Testis (tissue), 2 donors: ENCODE measurements at regions not wholly inside any gene's neighbourhood (a gene's known extent, or its start where the extent isn't known, plus 50 kb on each side); places are given as distances from the start of the nearest gene placed in this dataset.

ENCODE experiments used
- POLR2A ChIP-seq: fragments of 450-650 bp; IDR thresholded peaks from one replicate; pipeline ENCODE4 v1.6.1; 2017; ENCODE audit warnings: antibody characterized with exemption, mild to moderate bottlenecking, moderate library complexity
- TF ChIP-seq, protein P1 (sequence below), 3 experiments: fragments of 450-650 bp in 2 of 3; fragments of 200-600 bp in 1 of 3; sonication (generic) in 1 of 3; IDR thresholded peaks; one replicate each; pipeline ENCODE4 v1.5.1; 2016 to 2019; ENCODE audit warnings: antibody characterized with exemption in 3 of 3, mild to moderate bottlenecking in 2 of 3, moderate library complexity in 1 of 3

DNA sequence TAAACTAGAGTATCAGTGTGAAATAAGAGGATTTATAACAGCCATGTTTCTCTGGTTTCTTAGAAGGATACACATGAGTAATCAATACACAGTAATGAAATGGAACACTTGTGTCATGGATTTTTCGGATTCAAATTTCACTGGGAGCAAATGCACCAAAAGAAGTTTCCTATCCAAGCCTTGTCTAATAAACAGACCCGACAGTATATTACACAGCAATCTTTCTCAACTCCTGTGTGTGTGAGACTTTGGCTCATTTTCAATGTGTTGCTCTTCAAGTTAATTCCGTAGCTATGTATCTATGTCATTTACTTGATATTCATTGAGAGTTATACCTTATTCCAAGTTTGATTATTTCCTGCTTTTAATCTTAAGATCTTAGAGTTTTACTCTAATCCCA lies 930.2 kb downstream of the MAT2B start:
- TF ChIP-seq, protein P1, sequence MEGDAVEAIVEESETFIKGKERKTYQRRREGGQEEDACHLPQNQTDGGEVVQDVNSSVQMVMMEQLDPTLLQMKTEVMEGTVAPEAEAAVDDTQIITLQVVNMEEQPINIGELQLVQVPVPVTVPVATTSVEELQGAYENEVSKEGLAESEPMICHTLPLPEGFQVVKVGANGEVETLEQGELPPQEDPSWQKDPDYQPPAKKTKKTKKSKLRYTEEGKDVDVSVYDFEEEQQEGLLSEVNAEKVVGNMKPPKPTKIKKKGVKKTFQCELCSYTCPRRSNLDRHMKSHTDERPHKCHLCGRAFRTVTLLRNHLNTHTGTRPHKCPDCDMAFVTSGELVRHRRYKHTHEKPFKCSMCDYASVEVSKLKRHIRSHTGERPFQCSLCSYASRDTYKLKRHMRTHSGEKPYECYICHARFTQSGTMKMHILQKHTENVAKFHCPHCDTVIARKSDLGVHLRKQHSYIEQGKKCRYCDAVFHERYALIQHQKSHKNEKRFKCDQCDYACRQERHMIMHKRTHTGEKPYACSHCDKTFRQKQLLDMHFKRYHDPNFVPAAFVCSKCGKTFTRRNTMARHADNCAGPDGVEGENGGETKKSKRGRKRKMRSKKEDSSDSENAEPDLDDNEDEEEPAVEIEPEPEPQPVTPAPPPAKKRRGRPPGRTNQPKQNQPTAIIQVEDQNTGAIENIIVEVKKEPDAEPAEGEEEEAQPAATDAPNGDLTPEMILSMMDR (IDR thresholded peaks at IDR 0.05) = no peak
- TF ChIP-seq POLR2A = no peak
